HEK293T (cell line): ENCODE measurements at regions not wholly inside any gene's neighbourhood (a gene's known extent, or its start where the extent isn't known, plus 50 kb on each side); places are given as distances from the start of the nearest gene placed in this dataset.

Experiments used
- CTCF ChIA-PET: fragments of 350-600 bp; formaldehyde crosslinking; extraction: SDS; loops from one replicate; lab custom pipeline; 2021; ENCODE audit warnings: antibody characterized with exemption, inconsistent platforms; lab: Yijun Ruan, JAX
- POLR2A ChIA-PET: fragments of 350-600 bp; formaldehyde crosslinking; extraction: SDS; loops from one replicate; lab custom pipeline; 2020; ENCODE audit warnings: antibody characterized with exemption, inconsistent platforms; lab: Yijun Ruan, JAX
- DNase-seq: peaks from one replicate; pipeline ENCODE4 v3.0.0; 2012; ENCODE audit warnings: mixed read lengths; ENCODE audit errors: extremely low spot score
- ARNT ChIP-seq: fragments of 450-650 bp; IDR thresholded peaks from 2 replicates; pipeline ENCODE4 v1.6.1; 2017; ENCODE audit warnings: mild to moderate bottlenecking
- BHLHE40 ChIP-seq: fragments of 450-650 bp; IDR thresholded peaks from 2 replicates; pipeline ENCODE4 v1.6.1; 2016; ENCODE audit warnings: mild to moderate bottlenecking, moderate library complexity, borderline replicate concordance
- CTBP1 ChIP-seq: fragments of 450-650 bp; IDR thresholded peaks from 2 replicates; pipeline ENCODE4 v1.6.1; 2016; ENCODE audit warnings: borderline replicate concordance
- ELF4 ChIP-seq: fragments of 450-650 bp; IDR thresholded peaks from 2 replicates; pipeline ENCODE4 v1.6.1; 2017; ENCODE audit warnings: antibody characterized with exemption
- FOXA1 ChIP-seq: fragments of 450-650 bp; IDR thresholded peaks from 2 replicates; pipeline ENCODE4 v1.6.1; 2016; ENCODE audit warnings: mild to moderate bottlenecking
- FOXK2 ChIP-seq: fragments of 450-650 bp; IDR thresholded peaks from 2 replicates; pipeline ENCODE4 v1.6.1; 2016; ENCODE audit warnings: mild to moderate bottlenecking
- FOXM1 ChIP-seq: fragments of 450-650 bp; IDR thresholded peaks from 2 replicates; pipeline ENCODE4 v1.6.1; 2017; ENCODE audit warnings: mild to moderate bottlenecking, borderline replicate concordance
- HDGF ChIP-seq: fragments of 450-650 bp; IDR thresholded peaks from 2 replicates; pipeline ENCODE4 v1.6.1; 2017; ENCODE audit warnings: antibody characterized with exemption, borderline replicate concordance
- L3MBTL2 ChIP-seq: fragments of 450-650 bp; conservative IDR thresholded peaks from 2 replicates; pipeline ENCODE4 v1.6.1; 2016; ENCODE audit warnings: mild to moderate bottlenecking
- LEF1 ChIP-seq: fragments of 450-650 bp; IDR thresholded peaks from 2 replicates; pipeline ENCODE4 v1.6.1; 2017; ENCODE audit warnings: mild to moderate bottlenecking, borderline replicate concordance
- NFRKB ChIP-seq: fragments of 450-650 bp; IDR thresholded peaks from 2 replicates; pipeline ENCODE4 v1.6.1; 2016; ENCODE audit warnings: mild to moderate bottlenecking, moderate library complexity
- SP1 ChIP-seq: fragments of 450-650 bp; IDR thresholded peaks from 2 replicates; pipeline ENCODE4 v1.6.1; 2017
- SUZ12 ChIP-seq: fragments of 450-650 bp; IDR thresholded peaks from 2 replicates; pipeline ENCODE4 v1.6.1; 2016; ENCODE audit warnings: mild to moderate bottlenecking
- TARDBP ChIP-seq: fragments of 450-650 bp; IDR thresholded peaks from 2 replicates; pipeline ENCODE4 v1.6.1; 2016
- ZNF384 ChIP-seq: fragments of 450-650 bp; IDR thresholded peaks from 2 replicates; pipeline ENCODE4 v1.6.1; 2016
- TF ChIP-seq, protein P1 (sequence below): fragments of 450-650 bp; IDR thresholded peaks from 2 replicates; pipeline ENCODE4 v1.6.1; 2016

- no peak for TF ChIP-seq CTBP1
- no peak for TF ChIP-seq FOXK2
- no peak for TF ChIP-seq FOXA1
- TF ChIP-seq BHLHE40, result no peak
- TF ChIP-seq SP1, result no peak
- no peak for TF ChIP-seq L3MBTL2
- TF ChIP-seq NFRKB, result no peak
- no peak for TF ChIP-seq LEF1
- TF ChIP-seq ZNF384, result no peak
- TF ChIP-seq SUZ12, result no peak
- no peak for TF ChIP-seq TARDBP
- no peak for TF ChIP-seq FOXM1
- TF ChIP-seq ARNT, result no peak
- TF ChIP-seq HDGF, result no peak
- TF ChIP-seq ELF4, result no peak
- TF ChIP-seq, protein P1, sequence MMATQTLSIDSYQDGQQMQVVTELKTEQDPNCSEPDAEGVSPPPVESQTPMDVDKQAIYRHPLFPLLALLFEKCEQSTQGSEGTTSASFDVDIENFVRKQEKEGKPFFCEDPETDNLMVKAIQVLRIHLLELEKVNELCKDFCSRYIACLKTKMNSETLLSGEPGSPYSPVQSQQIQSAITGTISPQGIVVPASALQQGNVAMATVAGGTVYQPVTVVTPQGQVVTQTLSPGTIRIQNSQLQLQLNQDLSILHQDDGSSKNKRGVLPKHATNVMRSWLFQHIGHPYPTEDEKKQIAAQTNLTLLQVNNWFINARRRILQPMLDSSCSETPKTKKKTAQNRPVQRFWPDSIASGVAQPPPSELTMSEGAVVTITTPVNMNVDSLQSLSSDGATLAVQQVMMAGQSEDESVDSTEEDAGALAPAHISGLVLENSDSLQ, result no peak
- ChIA-PET POLR2A (no interaction called here), CTCF (no interaction called here)
- no peak for DNase-seq
These were observed 411.7 kb upstream of the KIRREL3 start for GRCh38 chr11:127412234-127412633.

- no peak for TF ChIP-seq LEF1
- TF ChIP-seq ZNF384, result no peak
- TF ChIP-seq CTBP1, result no peak
- TF ChIP-seq SP1, result no peak
- no peak for TF ChIP-seq FOXM1
- no peak for TF ChIP-seq FOXK2
- no peak for TF ChIP-seq NFRKB
- TF ChIP-seq, protein P1, result no peak
- TF ChIP-seq FOXA1, result no peak
- no peak for TF ChIP-seq L3MBTL2
- TF ChIP-seq HDGF, result no peak
- no peak for TF ChIP-seq ARNT
- no peak for TF ChIP-seq BHLHE40
- no peak for TF ChIP-seq TARDBP
- TF ChIP-seq SUZ12, result no peak
- CTCF ChIA-PET, result no interaction called here
- no peak for DNase-seq
- POLR2A ChIA-PET, result no interaction called here
These were observed 410.7 kb upstream of the KIRREL3 start for GRCh38 chr11:127411283-127411682.

- CTCF ChIA-PET, result no interaction called here
- POLR2A ChIA-PET, result no interaction called here
- no peak for DNase-seq
- TF ChIP-seq ARNT (no peak), FOXK2 (no peak), ZNF384 (no peak), HDGF (no peak), LEF1 (no peak), FOXM1 (no peak), CTBP1 (no peak), BHLHE40 (no peak), ELF4 (no peak), FOXA1 (no peak), L3MBTL2 (no peak), SUZ12 (no peak), TARDBP (no peak), SP1 (no peak), NFRKB (no peak)
- TF ChIP-seq, protein P1, result no peak
These were observed 394.5 kb upstream of the KIRREL3 start for GRCh38 chr11:127395034-127395433.

DNA sequence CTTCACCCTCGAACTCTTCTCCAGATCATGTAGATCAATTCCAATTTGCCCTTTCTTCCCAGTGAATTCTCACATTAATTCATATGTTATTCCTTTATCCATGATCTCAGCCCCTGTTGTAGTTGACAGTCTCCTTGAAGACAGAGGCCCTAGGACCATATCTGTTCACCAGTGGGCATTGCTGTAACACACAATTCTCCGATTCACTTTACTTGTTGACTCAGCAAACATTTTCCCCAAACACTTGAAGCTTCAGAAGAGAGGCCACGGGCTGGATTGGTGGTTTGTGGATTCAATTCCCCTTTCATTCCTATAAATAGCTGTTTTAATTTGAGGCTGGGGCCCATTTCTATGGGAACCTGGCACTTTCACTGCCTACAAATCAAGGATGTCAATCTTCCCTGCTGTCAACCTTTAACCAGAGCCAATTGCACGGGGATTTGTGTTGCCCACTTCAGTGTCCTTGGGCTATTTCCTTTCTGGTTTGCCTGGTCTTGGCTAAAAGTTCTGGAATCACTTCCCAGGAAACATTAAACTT is 393.0 kb upstream of the KIRREL3 start:
- POLR2A ChIA-PET, result no interaction called here
- DNase-seq, result no peak
- CTCF ChIA-PET, result no interaction called here
- no peak for TF ChIP-seq FOXA1
- TF ChIP-seq HDGF, result no peak
- no peak for TF ChIP-seq L3MBTL2
- TF ChIP-seq ARNT, result no peak
- no peak for TF ChIP-seq SP1
- no peak for TF ChIP-seq CTBP1
- no peak for TF ChIP-seq ELF4
- TF ChIP-seq NFRKB, result no peak
- TF ChIP-seq TARDBP, result no peak
- TF ChIP-seq BHLHE40, result no peak
- TF ChIP-seq FOXK2, result no peak
- no peak for TF ChIP-seq ZNF384
- no peak for TF ChIP-seq LEF1
- TF ChIP-seq FOXM1, result no peak
- TF ChIP-seq, protein P1, result no peak
- TF ChIP-seq SUZ12, result no peak

- ChIA-PET CTCF (no interaction called here), POLR2A (no interaction called here)
- DNase-seq, result no peak
- TF ChIP-seq ZNF384 (no peak), L3MBTL2 (no peak), ELF4 (no peak), LEF1 (no peak), TARDBP (no peak), FOXA1 (no peak), BHLHE40 (no peak)
These were observed 392.0 kb upstream of the KIRREL3 start for GRCh38 chr11:127392575-127392974.
